ENCODE measurements at regions not wholly inside any gene's neighbourhood (a gene's known extent, or its start where the extent isn't known, plus 50 kb on each side); places are given as distances from the start of the nearest gene placed in this dataset.

DNA sequence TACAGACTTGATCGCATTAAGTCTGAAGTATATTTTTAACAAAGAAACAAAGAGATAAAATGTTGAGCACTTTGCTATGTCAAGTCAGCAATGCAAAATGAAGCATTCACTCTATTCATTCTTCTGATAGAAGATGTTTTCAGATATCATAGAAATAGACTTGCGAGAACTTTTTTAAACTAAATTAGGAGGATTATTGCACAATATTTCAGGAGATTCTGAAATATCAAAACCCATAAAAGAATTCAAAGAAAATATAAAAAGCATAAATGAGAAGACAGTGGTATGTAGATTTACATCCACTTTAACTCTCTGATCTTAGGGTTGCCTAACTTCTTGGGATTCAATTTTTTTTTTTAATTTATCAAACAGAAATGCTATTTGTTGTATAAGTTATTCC, 81.1 kb upstream of the PABPC4L start:
- no peak overlapping the region for H3K4me3 ChIP-seq
- intact Hi-C loops (cut with DNase I), result no loop called here
- H3K9me3 ChIP-seq, result no peaks in the 10 kb centered on the region
- TF ChIP-seq, protein P1, sequence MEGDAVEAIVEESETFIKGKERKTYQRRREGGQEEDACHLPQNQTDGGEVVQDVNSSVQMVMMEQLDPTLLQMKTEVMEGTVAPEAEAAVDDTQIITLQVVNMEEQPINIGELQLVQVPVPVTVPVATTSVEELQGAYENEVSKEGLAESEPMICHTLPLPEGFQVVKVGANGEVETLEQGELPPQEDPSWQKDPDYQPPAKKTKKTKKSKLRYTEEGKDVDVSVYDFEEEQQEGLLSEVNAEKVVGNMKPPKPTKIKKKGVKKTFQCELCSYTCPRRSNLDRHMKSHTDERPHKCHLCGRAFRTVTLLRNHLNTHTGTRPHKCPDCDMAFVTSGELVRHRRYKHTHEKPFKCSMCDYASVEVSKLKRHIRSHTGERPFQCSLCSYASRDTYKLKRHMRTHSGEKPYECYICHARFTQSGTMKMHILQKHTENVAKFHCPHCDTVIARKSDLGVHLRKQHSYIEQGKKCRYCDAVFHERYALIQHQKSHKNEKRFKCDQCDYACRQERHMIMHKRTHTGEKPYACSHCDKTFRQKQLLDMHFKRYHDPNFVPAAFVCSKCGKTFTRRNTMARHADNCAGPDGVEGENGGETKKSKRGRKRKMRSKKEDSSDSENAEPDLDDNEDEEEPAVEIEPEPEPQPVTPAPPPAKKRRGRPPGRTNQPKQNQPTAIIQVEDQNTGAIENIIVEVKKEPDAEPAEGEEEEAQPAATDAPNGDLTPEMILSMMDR (IDR thresholded peaks at IDR 0.05), result no peak
- no peak overlapping the region for H3K27ac ChIP-seq
- H3K27me3 ChIP-seq, result no peaks in the 10 kb centered on the region
- no peaks in the 10 kb centered on the region for H3K36me3 ChIP-seq
- DNase-seq (no peak), ATAC-seq (no peak)
- H3K4me1 ChIP-seq, result no peaks in the 10 kb centered on the region

GRCh38 chr4:134278675-134279074, 77.1 kb upstream of the PABPC4L start:
- no peaks in the 10 kb centered on the region for H3K27me3 ChIP-seq
- H3K4me1 ChIP-seq, result no peaks in the 10 kb centered on the region
- intact Hi-C loops (cut with DNase I), result no loop called here
- DNase-seq, result no peak
- no peak overlapping the region for H3K4me3 ChIP-seq
- TF ChIP-seq, protein P1 (IDR thresholded peaks at IDR 0.05), result no peak
- no peak for ATAC-seq
- no peaks in the 10 kb centered on the region for H3K36me3 ChIP-seq
- H3K9me3 ChIP-seq, result no peaks in the 10 kb centered on the region
- no peak overlapping the region for H3K27ac ChIP-seq

- TF ChIP-seq, protein P1 (IDR thresholded peaks at IDR 0.05), result no peak
- no peaks in the 10 kb centered on the region for H3K9me3 ChIP-seq
- H3K27me3 ChIP-seq, result no peaks in the 10 kb centered on the region
- intact Hi-C loops (cut with DNase I), result no loop called here
- H3K27ac ChIP-seq, result no peak overlapping the region
- no peak for ATAC-seq
- no peak for DNase-seq
- no peak overlapping the region for H3K4me3 ChIP-seq
- H3K36me3 ChIP-seq, result no peaks in the 10 kb centered on the region
- H3K4me1 ChIP-seq, result no peaks in the 10 kb centered on the region
These were observed 74.9 kb upstream of the PABPC4L start for GRCh38 chr4:134276476-134276875.

DNA sequence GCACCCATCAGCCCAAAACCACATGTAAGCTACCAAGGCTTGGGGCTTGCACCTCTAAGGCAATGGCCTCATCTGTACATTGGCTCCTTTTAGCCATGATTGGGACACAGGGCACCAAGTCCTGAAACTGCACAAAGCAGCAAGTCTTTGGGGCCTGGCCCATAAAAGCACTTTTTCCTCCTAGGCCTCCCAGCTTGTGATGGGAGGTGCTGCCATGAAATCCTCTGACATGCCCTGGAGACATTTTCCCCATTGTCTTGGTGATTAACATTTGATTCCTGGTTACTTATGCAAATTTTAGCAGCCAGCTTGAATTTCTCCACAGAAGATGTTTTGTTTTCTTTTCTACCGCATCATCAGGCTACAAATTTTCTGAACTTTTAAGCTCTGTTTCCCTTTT, 58.5 kb upstream of the PABPC4L start:
- Histone ChIP-seq H3K27ac (no peak overlapping the region), H3K9me3 (no peaks in the 10 kb centered on the region), H3K4me3 (no peak overlapping the region), H3K36me3 (no peaks in the 10 kb centered on the region), H3K27me3 (no peaks in the 10 kb centered on the region), H3K4me1 (no peaks in the 10 kb centered on the region)
- DNase-seq (no peak), ATAC-seq (no peak)
- TF ChIP-seq, protein P1 (IDR thresholded peaks at IDR 0.05), result no peak
- intact Hi-C loops (cut with DNase I), result no loop called here
